A549 (cell line): ENCODE measurements at regions not wholly inside any gene's neighbourhood (a gene's known extent, or its start where the extent isn't known, plus 50 kb on each side); places are given as distances from the start of the nearest gene placed in this dataset.

Experiments used
- ATAC-seq, 2 experiments: fragments of 200-7000 bp in 1 of 2; fragments of >200 bp in 1 of 2; cut with Nextera tagmentation in 1 of 2; cut with Tn5 transposase in 1 of 2; 3 replicates each; pipeline versions ENCODE4 v1.8.0 to v1.9.1; 2018 to 2020; ENCODE audit warnings: mild to moderate bottlenecking in 1 of 2, moderate library complexity in 1 of 2
- CTCF ChIA-PET: fragments of 300-600 bp; sonication (Branson Sonifier 250); formaldehyde crosslinking; extraction: SDS; loops from one replicate; lab custom pipeline; 2021; ENCODE audit warnings: antibody characterized with exemption, inconsistent platforms; lab: Yijun Ruan, JAX
- POLR2A ChIA-PET: fragments of 350-600 bp; formaldehyde crosslinking; extraction: SDS; loops from one replicate; lab custom pipeline; 2021; ENCODE audit warnings: antibody characterized with exemption, inconsistent platforms; lab: Yijun Ruan, JAX
- DNase-seq, 2 experiments: peaks; one replicate each; pipeline versions ENCODE4 v3.0.0 to v3.0.0-alpha.2; 2011 to 2016; ENCODE audit warnings: low read depth in 1 of 2, low spot score in 1 of 2
- FAIRE-seq: peaks from 2 replicates; lab custom pipeline; 2011; peaks lifted over from hg19 to GRCh38; lab: Jason Lieb, UNC
- H3K27ac ChIP-seq, 2 experiments: fragments of >200 bp; sonication (Bioruptor Twin); formaldehyde crosslinking; 3 replicates each; pipeline ENCODE4 v1.5.1; 2016 to 2017
- H3K4me1 ChIP-seq: fragments of >200 bp; sonication (Bioruptor Twin); formaldehyde crosslinking; 3 replicates; pipeline ENCODE4 v1.6.1; 2016
- H3K4me2 ChIP-seq: fragments of >200 bp; sonication (Bioruptor Twin); formaldehyde crosslinking; 3 replicates; pipeline ENCODE4 v1.6.1; 2016
- H3K4me3 ChIP-seq: fragments of >200 bp; sonication (Bioruptor Twin); formaldehyde crosslinking; 3 replicates; pipeline ENCODE4 v1.5.1; 2016
- H3K9me3 ChIP-seq: fragments of >200 bp; sonication (Bioruptor Twin); formaldehyde crosslinking; 3 replicates; pipeline ENCODE4 v1.6.1; 2016
- CBX2 ChIP-seq: fragments of 200-600 bp; sonication (generic); IDR thresholded peaks from 2 replicates; pipeline ENCODE4 v1.6.1; 2016; ENCODE audit warnings: low read depth, mild to moderate bottlenecking, borderline replicate concordance
- CBX8 ChIP-seq: fragments of 200-600 bp; sonication (generic); IDR thresholded peaks from 2 replicates; pipeline ENCODE4 v1.6.1; 2016
- CEBPB ChIP-seq, 2 experiments: fragments of >200 bp in 1 of 2; sonication (Bioruptor Twin) in 1 of 2; formaldehyde crosslinking in 1 of 2; IDR thresholded peaks; 2 replicates each; pipeline ENCODE4 v1.6.1; 2012 to 2016
- CHD4 ChIP-seq: fragments of 200-600 bp; sonication (generic); IDR thresholded peaks from 2 replicates; pipeline ENCODE4 v1.6.1; 2016; ENCODE audit warnings: antibody characterized with exemption, mild to moderate bottlenecking, borderline replicate concordance
- EHF ChIP-seq: fragments of 250-450 bp; sonication (Bioruptor Pico); IDR thresholded peaks from 2 replicates; pipeline ENCODE4 v1.5.0; 2020; ENCODE audit warnings: mild to moderate bottlenecking
- EHMT2 ChIP-seq: fragments of 200-600 bp; sonication (generic); IDR thresholded peaks from 2 replicates; pipeline ENCODE4 v1.6.1; 2016; ENCODE audit warnings: antibody characterized with exemption, low read depth, mild to moderate bottlenecking, moderate library complexity
- EP300 ChIP-seq, 2 experiments: fragments of >200 bp; sonication (Bioruptor Twin); formaldehyde crosslinking; IDR thresholded peaks; 2 replicates in 1 of 2; 3 replicates in 1 of 2; pipeline ENCODE4 v1.6.1; 2016 to 2017
- ESRRA ChIP-seq: fragments of 150-350 bp; IDR thresholded peaks from 2 replicates; pipeline ENCODE4 v1.6.1; 2014; ENCODE audit warnings: mild to moderate bottlenecking, low read length, borderline replicate concordance
- FOSB ChIP-seq: fragments of 250-450 bp; sonication (Bioruptor Pico); IDR thresholded peaks from 2 replicates; pipeline ENCODE4 v1.5.0; 2020; ENCODE audit warnings: mild to moderate bottlenecking, moderate library complexity
- FOXS1 ChIP-seq: fragments of 250-450 bp; sonication (Bioruptor Pico); IDR thresholded peaks from 2 replicates; pipeline ENCODE4 v1.5.0; 2020; ENCODE audit warnings: mild to moderate bottlenecking, moderate library complexity
- HOXA7 ChIP-seq: fragments of 250-450 bp; sonication (Bioruptor Pico); IDR thresholded peaks from 2 replicates; pipeline ENCODE4 v1.5.0; 2020; ENCODE audit warnings: mild to moderate bottlenecking, moderate library complexity
- HOXB13 ChIP-seq: fragments of 250-450 bp; sonication (Bioruptor Pico); IDR thresholded peaks from 2 replicates; pipeline ENCODE4 v1.5.0; 2020; ENCODE audit warnings: low read depth, mild to moderate bottlenecking, moderate library complexity
- HOXB5 ChIP-seq: fragments of 250-450 bp; sonication (Bioruptor Pico); IDR thresholded peaks from 2 replicates; pipeline ENCODE4 v1.5.0; 2020; ENCODE audit warnings: mild to moderate bottlenecking, moderate library complexity
- JUN ChIP-seq, 2 experiments: fragments of >200 bp; sonication (Bioruptor Twin); formaldehyde crosslinking; IDR thresholded peaks; 2 replicates in 1 of 2; 3 replicates in 1 of 2; pipeline ENCODE4 v1.6.1; 2016 to 2017
- KDM1A ChIP-seq: fragments of 200-600 bp; sonication (generic); IDR thresholded peaks from 2 replicates; pipeline ENCODE4 v1.6.1; 2016; ENCODE audit warnings: low read depth, mild to moderate bottlenecking
- KDM5A ChIP-seq: fragments of 200-600 bp; sonication (generic); IDR thresholded peaks from 2 replicates; pipeline ENCODE4 v1.6.1; 2016; ENCODE audit warnings: antibody characterized with exemption, mild to moderate bottlenecking
- MYC ChIP-seq: IDR thresholded peaks from 2 replicates; pipeline ENCODE4 v1.6.1; 2012; ENCODE audit warnings: mild to moderate bottlenecking, inconsistent platforms, low read length, improper control_type of control experiment, borderline replicate concordance
- NPAS2 ChIP-seq: fragments of 250-450 bp; sonication (Bioruptor Pico); IDR thresholded peaks from 2 replicates; pipeline ENCODE4 v1.8.0; 2022; ENCODE audit warnings: mild to moderate bottlenecking, moderate library complexity, borderline replicate concordance
- POLR2A ChIP-seq: IDR thresholded peaks from 2 replicates; pipeline ENCODE4 v1.6.1; 2012; ENCODE audit warnings: mild to moderate bottlenecking, low read length
- RCOR1 ChIP-seq: fragments of 150-350 bp; IDR thresholded peaks from 2 replicates; pipeline ENCODE4 v1.6.1; 2014; ENCODE audit warnings: antibody characterized with exemption, low read length, low read depth
- RNF2 ChIP-seq: fragments of 200-600 bp; sonication (generic); IDR thresholded peaks from 2 replicates; pipeline ENCODE4 v1.6.1; 2016; ENCODE audit warnings: low read depth, mild to moderate bottlenecking, antibody characterized with exemption, moderate library complexity, borderline replicate concordance
- SREBF2 ChIP-seq: fragments of 450-650 bp; IDR thresholded peaks from 2 replicates; pipeline ENCODE4 v1.6.1; 2014; ENCODE audit warnings: mild to moderate bottlenecking, moderate library complexity
- ZFP36 ChIP-seq: fragments of 450-650 bp; IDR thresholded peaks from 2 replicates; pipeline ENCODE4 v1.6.1; 2014; ENCODE audit warnings: borderline replicate concordance; ENCODE audit not compliant: partially characterized antibody
- WGBS: methylation state at CpG from one replicate; pipeline ENCODE4 v1.1.6; 2017; ENCODE audit errors: missing lambda C conversion rate; 5-methylcytosine and 5-hydroxymethylcytosine counted together
- TF ChIP-seq, protein P1 (sequence below): fragments of 250-450 bp; sonication (Bioruptor Pico); IDR thresholded peaks from 2 replicates; pipeline ENCODE4 v1.5.0; 2020; ENCODE audit warnings: low read depth, mild to moderate bottlenecking, moderate library complexity
- TF ChIP-seq, protein P2 (sequence below): fragments of >200 bp; sonication (Bioruptor Twin); formaldehyde crosslinking; IDR thresholded peaks from 3 replicates; pipeline ENCODE4 v1.6.1; 2016
- TF ChIP-seq, protein P3 (sequence below): fragments of 450-650 bp; IDR thresholded peaks from 2 replicates; pipeline ENCODE4 v1.6.1; 2014; ENCODE audit warnings: antibody characterized with exemption
- TF ChIP-seq, protein P4 (sequence below): fragments of 150-350 bp; IDR thresholded peaks from 2 replicates; pipeline ENCODE4 v1.6.1; 2014; ENCODE audit warnings: low read depth, mild to moderate bottlenecking, low read length

DNA sequence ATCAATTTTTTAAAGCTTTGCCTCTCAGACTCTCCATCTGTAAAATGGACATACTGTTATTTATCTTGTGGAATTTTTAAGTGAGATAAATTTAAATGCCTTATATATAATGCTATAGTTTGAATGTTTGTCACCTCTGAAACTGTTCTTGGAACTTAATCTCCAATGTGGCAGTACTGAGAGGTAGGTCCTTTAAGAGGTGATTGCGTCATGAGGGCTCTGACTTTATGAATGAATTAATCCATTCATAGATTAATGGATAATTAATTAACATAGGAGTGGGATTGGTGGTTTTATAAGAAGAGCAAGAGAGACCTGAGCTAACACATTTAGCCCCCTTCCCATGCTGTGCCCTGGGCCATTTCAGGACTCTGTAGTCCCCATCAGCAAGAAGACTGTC lies 326.3 kb upstream of the TSHZ2 start:
- ATAC-seq (no peak), DNase-seq (no peak), FAIRE-seq (no peak)
- ChIA-PET CTCF (no interaction called here), POLR2A (no interaction called here)
- no peak overlapping the region for H3K4me3 ChIP-seq
- H3K9me3 ChIP-seq: no peaks in the 10 kb centered on the region
- H3K27ac ChIP-seq: no peak overlapping the region
- no peak overlapping the region for H3K4me2 ChIP-seq
- TF ChIP-seq, protein P1, sequence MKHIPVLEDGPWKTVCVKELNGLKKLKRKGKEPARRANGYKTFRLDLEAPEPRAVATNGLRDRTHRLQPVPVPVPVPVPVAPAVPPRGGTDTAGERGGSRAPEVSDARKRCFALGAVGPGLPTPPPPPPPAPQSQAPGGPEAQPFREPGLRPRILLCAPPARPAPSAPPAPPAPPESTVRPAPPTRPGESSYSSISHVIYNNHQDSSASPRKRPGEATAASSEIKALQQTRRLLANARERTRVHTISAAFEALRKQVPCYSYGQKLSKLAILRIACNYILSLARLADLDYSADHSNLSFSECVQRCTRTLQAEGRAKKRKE (CRISPR knock-in tag): no peak
- TF ChIP-seq HOXA7 (no peak), KDM5A (no peak), EHMT2 (no peak), CBX8 (no peak), FOSB (CRISPR knock-in tag) (no peak), ESRRA (no peak), MYC (no peak), RCOR1 (no peak), CHD4 (no peak), CEBPB (IDR thresholded peaks at IDR 0.05) (no peak), JUN (IDR thresholded peaks at IDR 0.05) (no peak)
- TF ChIP-seq, protein P2, sequence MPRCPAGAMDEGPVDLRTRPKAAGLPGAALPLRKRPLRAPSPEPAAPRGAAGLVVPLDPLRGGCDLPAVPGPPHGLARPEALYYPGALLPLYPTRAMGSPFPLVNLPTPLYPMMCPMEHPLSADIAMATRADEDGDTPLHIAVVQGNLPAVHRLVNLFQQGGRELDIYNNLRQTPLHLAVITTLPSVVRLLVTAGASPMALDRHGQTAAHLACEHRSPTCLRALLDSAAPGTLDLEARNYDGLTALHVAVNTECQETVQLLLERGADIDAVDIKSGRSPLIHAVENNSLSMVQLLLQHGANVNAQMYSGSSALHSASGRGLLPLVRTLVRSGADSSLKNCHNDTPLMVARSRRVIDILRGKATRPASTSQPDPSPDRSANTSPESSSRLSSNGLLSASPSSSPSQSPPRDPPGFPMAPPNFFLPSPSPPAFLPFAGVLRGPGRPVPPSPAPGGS: no peak
- TF ChIP-seq, protein P3, sequence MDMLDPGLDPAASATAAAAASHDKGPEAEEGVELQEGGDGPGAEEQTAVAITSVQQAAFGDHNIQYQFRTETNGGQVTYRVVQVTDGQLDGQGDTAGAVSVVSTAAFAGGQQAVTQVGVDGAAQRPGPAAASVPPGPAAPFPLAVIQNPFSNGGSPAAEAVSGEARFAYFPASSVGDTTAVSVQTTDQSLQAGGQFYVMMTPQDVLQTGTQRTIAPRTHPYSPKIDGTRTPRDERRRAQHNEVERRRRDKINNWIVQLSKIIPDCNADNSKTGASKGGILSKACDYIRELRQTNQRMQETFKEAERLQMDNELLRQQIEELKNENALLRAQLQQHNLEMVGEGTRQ: no peak
- 9% methylated on average over 1 of the region's 1 CpG for whole genome bisulfite sequencing
- H3K4me1 ChIP-seq: no peaks in the 10 kb centered on the region

DNA sequence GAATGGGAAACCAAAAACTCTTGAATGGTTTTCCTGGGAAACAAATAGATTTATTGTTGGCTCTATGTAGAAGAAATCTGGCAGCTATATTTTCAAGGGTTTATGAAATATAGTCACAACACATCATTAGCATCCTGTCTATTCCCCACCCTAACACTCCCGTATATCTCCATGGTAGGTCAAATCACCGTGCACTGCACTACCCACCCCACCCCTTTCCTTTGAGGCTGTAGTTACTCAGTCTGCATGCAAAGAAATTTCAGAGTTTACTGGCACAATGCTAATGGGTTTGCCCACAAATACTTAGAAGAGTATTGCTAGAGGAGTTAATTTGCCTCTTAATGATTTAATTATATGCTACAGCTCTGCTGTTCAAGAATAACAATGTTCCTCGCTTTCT lies 329.1 kb upstream of the TSHZ2 start:
- ChIA-PET CTCF (interaction anchor here (0.6 to 1.0 kb wide), 2 partner anchors 11 to 1131 kb away, joined by 3 read pairs; no protein-coding TSS in a partner anchor), POLR2A (no interaction called here)
- Histone ChIP-seq H3K4me3 (no peak overlapping the region), H3K9me3 (no peaks in the 10 kb centered on the region), H3K27ac (no peak overlapping the region), H3K4me1 (no peaks in the 10 kb centered on the region), H3K4me2 (no peak overlapping the region)
- WGBS: 29% methylated on average over 3 of the region's 3 CpGs
- DNase-seq (no peak), FAIRE-seq (no peak), ATAC-seq (no peak)
- no peak for TF ChIP-seq EHF
- no peak for TF ChIP-seq HOXB5 (CRISPR knock-in tag)
- TF ChIP-seq, protein P4, sequence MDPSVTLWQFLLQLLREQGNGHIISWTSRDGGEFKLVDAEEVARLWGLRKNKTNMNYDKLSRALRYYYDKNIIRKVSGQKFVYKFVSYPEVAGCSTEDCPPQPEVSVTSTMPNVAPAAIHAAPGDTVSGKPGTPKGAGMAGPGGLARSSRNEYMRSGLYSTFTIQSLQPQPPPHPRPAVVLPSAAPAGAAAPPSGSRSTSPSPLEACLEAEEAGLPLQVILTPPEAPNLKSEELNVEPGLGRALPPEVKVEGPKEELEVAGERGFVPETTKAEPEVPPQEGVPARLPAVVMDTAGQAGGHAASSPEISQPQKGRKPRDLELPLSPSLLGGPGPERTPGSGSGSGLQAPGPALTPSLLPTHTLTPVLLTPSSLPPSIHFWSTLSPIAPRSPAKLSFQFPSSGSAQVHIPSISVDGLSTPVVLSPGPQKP: no peak
- TF ChIP-seq, protein P2: no peak
- no peak for TF ChIP-seq EHMT2
- no peak for TF ChIP-seq ZFP36
- TF ChIP-seq POLR2A: no peak
- TF ChIP-seq HOXB13 (CRISPR knock-in tag): no peak
- TF ChIP-seq MYC: no peak
- no peak for TF ChIP-seq EP300 (IDR thresholded peaks at IDR 0.05)
- TF ChIP-seq CHD4: no peak
- no peak for TF ChIP-seq NPAS2 (CRISPR knock-in tag)
- TF ChIP-seq, protein P3: no peak
- TF ChIP-seq SREBF2: no peak
- TF ChIP-seq, protein P1 (CRISPR knock-in tag): no peak
- no peak for TF ChIP-seq RNF2
- TF ChIP-seq CBX2: no peak
- no peak for TF ChIP-seq FOXS1
- no peak for TF ChIP-seq KDM1A
